ENCODE measurements at regions not wholly inside any gene's neighbourhood (a gene's known extent, or its start where the extent isn't known, plus 50 kb on each side); places are given as distances from the start of the nearest gene placed in this dataset.

DNA sequence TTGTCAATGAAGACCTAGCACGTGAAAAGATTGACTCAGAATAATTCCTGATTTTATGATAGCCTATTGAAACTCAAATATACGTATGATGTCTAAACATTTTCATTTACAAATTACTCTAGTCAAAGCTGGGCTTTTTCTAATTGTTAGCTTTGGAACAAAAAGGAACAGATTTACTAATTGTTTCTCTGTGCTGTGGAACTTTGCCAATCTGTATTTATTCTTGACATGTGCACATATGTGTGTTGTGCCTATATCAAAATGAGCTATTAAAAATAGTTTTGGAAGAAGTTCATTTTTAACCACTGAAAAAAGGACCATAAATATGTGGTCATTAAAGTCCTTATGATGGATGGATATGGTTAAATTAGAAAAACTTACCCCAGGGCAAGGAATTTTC, 85.4 kb upstream of the PACRGL start:
- no peak for DNase-seq (ENCODE audit: low read depth)
- TF ChIP-seq, protein P1, sequence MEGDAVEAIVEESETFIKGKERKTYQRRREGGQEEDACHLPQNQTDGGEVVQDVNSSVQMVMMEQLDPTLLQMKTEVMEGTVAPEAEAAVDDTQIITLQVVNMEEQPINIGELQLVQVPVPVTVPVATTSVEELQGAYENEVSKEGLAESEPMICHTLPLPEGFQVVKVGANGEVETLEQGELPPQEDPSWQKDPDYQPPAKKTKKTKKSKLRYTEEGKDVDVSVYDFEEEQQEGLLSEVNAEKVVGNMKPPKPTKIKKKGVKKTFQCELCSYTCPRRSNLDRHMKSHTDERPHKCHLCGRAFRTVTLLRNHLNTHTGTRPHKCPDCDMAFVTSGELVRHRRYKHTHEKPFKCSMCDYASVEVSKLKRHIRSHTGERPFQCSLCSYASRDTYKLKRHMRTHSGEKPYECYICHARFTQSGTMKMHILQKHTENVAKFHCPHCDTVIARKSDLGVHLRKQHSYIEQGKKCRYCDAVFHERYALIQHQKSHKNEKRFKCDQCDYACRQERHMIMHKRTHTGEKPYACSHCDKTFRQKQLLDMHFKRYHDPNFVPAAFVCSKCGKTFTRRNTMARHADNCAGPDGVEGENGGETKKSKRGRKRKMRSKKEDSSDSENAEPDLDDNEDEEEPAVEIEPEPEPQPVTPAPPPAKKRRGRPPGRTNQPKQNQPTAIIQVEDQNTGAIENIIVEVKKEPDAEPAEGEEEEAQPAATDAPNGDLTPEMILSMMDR (IDR thresholded peaks at IDR 0.05; ENCODE audit: low read depth, low read length, missing control alignments), result no peak
- H3K4me3 ChIP-seq (ENCODE audit: low read depth, low read length), result no peak overlapping the region

DNA sequence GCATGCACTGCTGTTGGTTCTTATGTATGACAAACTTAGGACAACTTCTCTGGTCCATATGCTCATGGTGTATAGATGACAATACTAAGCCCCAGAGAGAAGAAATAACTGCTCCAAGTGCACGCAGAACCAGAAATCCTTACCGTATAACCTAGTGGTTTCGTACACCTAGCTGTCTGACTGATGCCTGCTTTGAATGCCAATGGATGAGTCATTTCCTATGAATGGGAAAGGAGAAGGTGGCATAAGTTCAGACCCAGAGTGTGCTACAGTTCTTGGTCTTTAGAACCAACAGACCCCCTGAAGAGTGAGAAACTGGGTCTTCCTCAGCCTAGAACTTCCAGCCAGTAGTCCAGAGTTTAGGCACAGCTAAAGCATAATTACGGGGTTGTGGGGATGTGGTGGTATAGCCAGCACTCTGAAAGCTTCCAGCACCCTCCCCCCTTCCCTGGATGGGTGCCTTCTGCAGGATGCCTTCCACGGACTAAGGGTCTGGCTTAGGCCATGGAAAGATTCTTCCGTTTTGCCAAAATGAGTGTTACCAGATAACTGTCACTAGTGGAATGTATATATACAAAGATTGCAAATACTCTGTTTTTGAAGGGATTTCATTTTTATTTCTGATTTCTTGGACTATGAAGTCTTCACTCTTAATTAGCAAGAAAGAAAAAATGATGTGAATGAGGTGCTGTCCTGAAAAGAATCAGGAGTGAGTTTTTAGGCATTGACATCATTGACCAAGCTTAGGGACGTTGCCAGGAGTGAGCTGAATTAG, 84.6 kb upstream of the PACRGL start:
- DNase-seq (ENCODE audit: low read depth), result no peak
- TF ChIP-seq, protein P1 (IDR thresholded peaks at IDR 0.05; ENCODE audit: low read depth, low read length, missing control alignments), result no peak
- H3K4me3 ChIP-seq (ENCODE audit: low read depth, low read length), result no peak overlapping the region

- DNase-seq (ENCODE audit: low read depth), result no peak
- TF ChIP-seq, protein P1 (IDR thresholded peaks at IDR 0.05; ENCODE audit: low read depth, low read length, missing control alignments), result no peak
- H3K4me3 ChIP-seq (ENCODE audit: low read depth, low read length), result no peak overlapping the region
Observed at GRCh38 chr4:20616313-20616712, 83.9 kb upstream of the PACRGL start.

DNA sequence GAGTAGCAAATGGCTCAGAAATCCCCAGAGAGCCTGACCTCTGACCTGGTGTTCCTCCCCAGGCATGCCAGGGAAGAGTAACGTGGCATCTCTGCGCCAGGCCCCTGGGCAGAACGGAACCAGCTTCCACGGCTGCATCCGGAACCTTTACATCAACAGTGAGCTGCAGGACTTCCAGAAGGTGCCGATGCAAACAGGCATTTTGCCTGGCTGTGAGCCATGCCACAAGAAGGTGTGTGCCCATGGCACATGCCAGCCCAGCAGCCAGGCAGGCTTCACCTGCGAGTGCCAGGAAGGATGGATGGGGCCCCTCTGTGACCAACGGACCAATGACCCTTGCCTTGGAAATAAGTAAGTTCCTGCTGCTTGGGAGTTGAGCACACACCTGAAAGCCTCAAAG, 83.4 kb upstream of the PACRGL start:
- no peak for DNase-seq (ENCODE audit: low read depth)
- TF ChIP-seq, protein P1 (IDR thresholded peaks at IDR 0.05; ENCODE audit: low read depth, low read length, missing control alignments), result no peak

DNA sequence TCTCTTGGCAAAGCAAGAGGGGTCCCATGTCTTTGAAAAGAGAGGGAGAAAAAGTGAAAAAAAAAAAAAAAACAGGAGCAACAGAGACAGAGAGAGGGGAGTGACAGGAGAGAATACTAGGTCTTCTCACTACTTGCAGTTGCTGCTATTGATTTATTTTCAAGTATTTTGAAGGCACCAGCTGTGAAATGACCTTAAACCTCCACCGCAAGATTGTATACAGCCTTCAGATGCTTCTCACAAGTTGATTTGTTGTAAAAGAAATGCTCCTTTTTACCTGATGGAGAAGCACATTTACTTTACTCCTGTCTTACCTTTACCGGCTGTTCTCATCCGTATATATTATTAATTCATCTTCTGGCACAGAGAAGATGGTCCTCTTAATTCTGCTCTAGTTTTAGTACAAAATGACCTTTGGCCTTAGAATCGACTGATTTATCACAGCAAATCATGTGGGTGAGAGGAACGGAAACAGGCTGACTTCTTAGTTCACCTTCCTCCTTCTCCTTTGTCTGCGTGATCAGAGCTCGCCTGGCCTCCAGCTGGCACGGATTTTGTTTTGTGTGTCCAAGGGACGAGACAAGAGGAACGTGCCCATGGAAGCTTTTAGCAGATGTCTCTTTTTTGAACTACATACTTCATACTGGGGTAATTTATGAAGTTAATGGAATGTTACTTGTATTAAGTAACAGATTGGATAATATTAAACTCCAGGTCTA, 82.4 kb upstream of the PACRGL start:
- no peak for DNase-seq (ENCODE audit: low read depth)
- no peak overlapping the region for H3K4me3 ChIP-seq (ENCODE audit: low read depth, low read length)
- TF ChIP-seq, protein P1 (IDR thresholded peaks at IDR 0.05; ENCODE audit: low read depth, low read length, missing control alignments), result no peak

More for the DNA sequence above, 83.4 kb upstream of the PACRGL start:
- H3K4me3 ChIP-seq (ENCODE audit: low read depth, low read length), result no peak overlapping the region

DNA sequence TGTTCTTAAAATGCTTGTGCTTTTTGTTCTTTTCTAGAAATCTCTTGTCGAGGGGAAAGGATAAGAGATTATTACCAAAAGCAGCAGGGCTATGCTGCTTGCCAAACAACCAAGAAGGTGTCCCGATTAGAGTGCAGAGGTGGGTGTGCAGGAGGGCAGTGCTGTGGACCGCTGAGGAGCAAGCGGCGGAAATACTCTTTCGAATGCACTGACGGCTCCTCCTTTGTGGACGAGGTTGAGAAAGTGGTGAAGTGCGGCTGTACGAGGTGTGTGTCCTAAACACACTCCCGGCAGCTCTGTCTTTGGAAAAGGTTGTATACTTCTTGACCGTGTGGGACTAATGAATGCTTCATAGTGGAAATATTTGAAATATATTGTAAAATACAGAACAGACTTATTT, 81.5 kb upstream of the PACRGL start:
- no peak for DNase-seq (ENCODE audit: low read depth)
- TF ChIP-seq, protein P1 (IDR thresholded peaks at IDR 0.05; ENCODE audit: low read depth, low read length, missing control alignments), result no peak
- no peak overlapping the region for H3K4me3 ChIP-seq (ENCODE audit: low read depth, low read length)

Measured in GM12864 (cell line).